Parathyroid adenoma (tissue), 2 donors: ENCODE measurements at regions not wholly inside any gene's neighbourhood (a gene's known extent, or its start where the extent isn't known, plus 50 kb on each side); places are given as distances from the start of the nearest gene placed in this dataset.

Experiments used
- H2AFZ ChIP-seq: fragments of 300-600 bp; sonication (generic); one replicate; pipeline ENCODE4 v1.7.0; 2017; ENCODE audit warnings: antibody characterized with exemption, mild to moderate bottlenecking
- H3K27ac ChIP-seq: fragments of 300-600 bp; sonication (generic); one replicate; pipeline ENCODE4 v1.7.0; 2017
- H3K27me3 ChIP-seq: fragments of 300-600 bp; sonication (generic); one replicate; pipeline ENCODE4 v1.7.0; 2017; ENCODE audit warnings: low read length; ENCODE audit not compliant: control insufficient read depth, insufficient read depth
- H3K36me3 ChIP-seq: fragments of 300-600 bp; sonication (generic); one replicate; pipeline ENCODE4 v1.7.0; 2017; ENCODE audit warnings: low read length; ENCODE audit not compliant: control insufficient read depth, insufficient read depth
- H3K4me1 ChIP-seq: fragments of 300-600 bp; sonication (generic); one replicate; pipeline ENCODE4 v1.7.0; 2017; ENCODE audit warnings: control low read depth
- H3K4me2 ChIP-seq: fragments of 300-600 bp; sonication (generic); one replicate; pipeline ENCODE4 v1.7.0; 2017; ENCODE audit warnings: low read length
- H3K4me3 ChIP-seq: fragments of 300-600 bp; sonication (generic); one replicate; pipeline ENCODE4 v1.7.0; 2017; ENCODE audit warnings: low read depth, low read length
- H3K79me2 ChIP-seq: fragments of 300-600 bp; sonication (generic); one replicate; pipeline ENCODE4 v1.7.0; 2017; ENCODE audit warnings: control low read depth
- H3K9ac ChIP-seq: fragments of 300-600 bp; sonication (generic); one replicate; pipeline ENCODE4 v1.7.0; 2017; ENCODE audit warnings: mild to moderate bottlenecking
- H3K9me3 ChIP-seq: fragments of 300-600 bp; sonication (generic); one replicate; pipeline ENCODE4 v1.7.0; 2017; ENCODE audit warnings: low read length; ENCODE audit not compliant: control insufficient read depth
- CTCF ChIP-seq: fragments of 300-600 bp; sonication (generic); IDR thresholded peaks from one replicate; pipeline ENCODE4 v1.7.0; 2017; ENCODE audit warnings: antibody characterized with exemption, mild to moderate bottlenecking
- donor health status: primary hyperparathyroidism.

GRCh38 chr5:164007064-164007463 is 501.6 kb downstream of the MAT2B start:
- Histone ChIP-seq H3K27ac (no peak overlapping the region), H3K4me3 (no peak overlapping the region), H3K27me3 (no peaks in the 10 kb centered on the region), H3K79me2 (no peaks in the 10 kb centered on the region), H3K4me1 (no peaks in the 10 kb centered on the region), H3K9ac (no peak overlapping the region), H3K4me2 (no peak overlapping the region), H3K36me3 (no peaks in the 10 kb centered on the region), H3K9me3 (no peaks in the 10 kb centered on the region), H2AFZ (no peak overlapping the region)
- no peak for TF ChIP-seq CTCF

DNA sequence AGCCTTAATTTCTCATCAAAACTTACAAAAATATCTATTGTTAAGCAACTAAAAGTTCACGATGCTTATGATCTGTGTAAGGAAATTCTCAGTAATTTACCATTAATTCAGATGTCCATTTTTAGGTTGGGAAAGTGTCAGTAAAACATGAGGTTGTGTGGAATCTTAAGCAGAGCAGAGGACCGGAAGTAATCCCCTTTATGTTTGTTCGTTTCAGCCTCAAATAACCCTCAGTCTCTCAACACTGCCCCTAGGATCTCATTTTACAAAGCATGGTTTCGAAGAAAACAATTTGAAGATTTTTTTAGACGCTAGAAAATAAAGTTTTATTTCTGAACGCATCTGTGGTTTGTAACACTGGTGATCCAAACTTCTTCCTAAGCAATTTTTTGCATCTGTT is 504.2 kb downstream of the MAT2B start:
- Histone ChIP-seq H3K36me3 (no peaks in the 10 kb centered on the region), H3K9ac (no peak overlapping the region), H3K27me3 (no peaks in the 10 kb centered on the region), H3K4me2 (no peak overlapping the region), H3K9me3 (no peaks in the 10 kb centered on the region), H3K4me3 (no peak overlapping the region), H3K27ac (no peak overlapping the region), H2AFZ (no peak overlapping the region), H3K79me2 (no peaks in the 10 kb centered on the region), H3K4me1 (no peaks in the 10 kb centered on the region)
- no peak for TF ChIP-seq CTCF

- no peak overlapping the region for H3K4me2 ChIP-seq
- H2AFZ ChIP-seq = no peak overlapping the region
- H3K27me3 ChIP-seq = no peaks in the 10 kb centered on the region
- no peak overlapping the region for H3K9ac ChIP-seq
- H3K4me3 ChIP-seq = no peak overlapping the region
- no peaks in the 10 kb centered on the region for H3K36me3 ChIP-seq
- no peak for TF ChIP-seq CTCF
- H3K9me3 ChIP-seq = no peaks in the 10 kb centered on the region
- no peaks in the 10 kb centered on the region for H3K4me1 ChIP-seq
- no peaks in the 10 kb centered on the region for H3K79me2 ChIP-seq
- H3K27ac ChIP-seq = no peak overlapping the region
Measured at GRCh38 chr5:164010900-164011299, 505.5 kb downstream of the MAT2B start.

DNA sequence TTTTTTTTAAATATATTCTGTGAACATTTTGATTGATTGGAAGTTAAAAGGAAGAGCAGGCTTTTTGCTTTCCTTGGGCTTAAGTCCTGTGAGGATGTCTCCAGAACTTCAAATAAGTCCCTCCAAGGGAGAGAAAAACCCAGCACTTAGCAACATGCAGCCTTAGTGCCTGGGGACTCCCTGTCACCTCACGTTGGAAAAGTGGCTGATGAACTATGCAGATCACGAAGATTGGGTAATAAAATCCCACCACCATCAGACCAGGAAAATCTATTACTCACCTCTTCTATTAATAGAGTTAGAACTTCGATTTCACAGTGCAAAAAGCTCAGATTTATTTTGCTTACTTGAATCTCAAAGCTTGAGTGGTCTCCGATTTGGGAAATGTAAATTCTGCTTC is 507.0 kb downstream of the MAT2B start:
- Histone ChIP-seq H3K9me3 (no peaks in the 10 kb centered on the region), H3K27ac (no peak overlapping the region), H3K36me3 (no peaks in the 10 kb centered on the region), H3K4me1 (no peaks in the 10 kb centered on the region), H2AFZ (no peak overlapping the region), H3K27me3 (no peaks in the 10 kb centered on the region), H3K4me2 (no peak overlapping the region), H3K79me2 (no peaks in the 10 kb centered on the region), H3K4me3 (no peak overlapping the region), H3K9ac (no peak overlapping the region)
- TF ChIP-seq CTCF = no peak

DNA sequence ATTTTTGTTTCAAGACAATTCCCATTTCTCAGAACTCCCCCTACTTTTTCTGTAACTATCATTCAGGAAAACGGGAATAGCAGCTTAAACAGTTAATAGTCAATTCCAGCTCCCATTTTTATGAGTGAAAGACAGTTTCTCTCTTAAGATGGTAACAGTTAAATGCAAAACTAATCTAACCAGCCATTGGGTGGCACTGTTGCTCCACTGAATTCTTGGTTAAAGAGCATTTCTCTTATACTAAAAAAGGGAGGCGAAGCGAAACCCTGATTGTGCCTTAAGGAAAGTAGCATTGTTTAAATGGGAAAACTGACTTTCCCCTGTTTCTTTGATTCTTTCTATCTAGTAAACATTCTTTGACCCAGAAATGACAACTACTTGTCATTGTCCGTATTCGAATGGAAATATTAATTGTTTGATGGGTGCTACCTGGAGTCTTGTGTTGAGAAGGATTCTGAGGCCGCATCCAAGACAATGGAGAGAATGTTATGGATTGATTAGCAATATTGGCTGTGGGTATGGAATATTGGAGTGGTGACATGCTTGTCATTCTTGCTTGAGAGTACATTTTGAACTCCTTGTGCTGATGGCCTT is 507.8 kb downstream of the MAT2B start:
- Histone ChIP-seq H2AFZ (no peak overlapping the region), H3K79me2 (no peaks in the 10 kb centered on the region), H3K27me3 (no peaks in the 10 kb centered on the region), H3K9me3 (no peaks in the 10 kb centered on the region), H3K27ac (no peak overlapping the region), H3K9ac (no peak overlapping the region), H3K4me2 (no peak overlapping the region), H3K36me3 (no peaks in the 10 kb centered on the region), H3K4me1 (no peaks in the 10 kb centered on the region), H3K4me3 (no peak overlapping the region)
- peak; percentile 41 for TF ChIP-seq CTCF
